ENCODE measurements at regions not wholly inside any gene's neighbourhood (a gene's known extent, or its start where the extent isn't known, plus 50 kb on each side); places are given as distances from the start of the nearest gene placed in this dataset.

GRCh38 chr20:4600308-4601014, 85.8 kb upstream of the PRNP start:
- no peak for DNase-seq

- DNase-seq: no peak
Measured at GRCh38 chr20:4597215-4597614, 89.0 kb upstream of the PRNP start.

- DNase-seq: no peak
Measured at GRCh38 chr20:4593149-4593525, 93.1 kb upstream of the PRNP start.

- DNase-seq: peak; percentile 68
Measured at GRCh38 chr20:4592316-4593148, 93.7 kb upstream of the PRNP start.

- DNase-seq: no peak
Measured at GRCh38 chr20:4591975-4592315, 94.3 kb upstream of the PRNP start.

GRCh38 chr20:4585758-4586157, 100.5 kb upstream of the PRNP start:
- no peak for DNase-seq

GRCh38 chr20:4585104-4585753, 101.0 kb upstream of the PRNP start:
- DNase-seq: no peak

GRCh38 chr20:4584510-4584909, 101.7 kb upstream of the PRNP start:
- no peak for DNase-seq

- DNase-seq: no peak
Measured at GRCh38 chr20:4581838-4582237, 104.4 kb upstream of the PRNP start.

- DNase-seq: no peak
Measured at GRCh38 chr20:4578375-4578774, 107.9 kb upstream of the PRNP start.

- DNase-seq: no peak
Measured at GRCh38 chr20:4574356-4574690, 111.9 kb upstream of the PRNP start.

GRCh38 chr20:4573564-4574355, 112.5 kb upstream of the PRNP start:
- DNase-seq: no peak

- no peak for DNase-seq
Measured at GRCh38 chr20:4571759-4572531, 114.3 kb upstream of the PRNP start.

GRCh38 chr20:4569865-4570264, 116.4 kb upstream of the PRNP start:
- DNase-seq: no peak

- no peak for DNase-seq
Measured at GRCh38 chr20:4569092-4569491, 117.2 kb upstream of the PRNP start.

- DNase-seq: no peak
Measured at GRCh38 chr20:4568361-4568959, 117.8 kb upstream of the PRNP start.

- DNase-seq: no peak
Measured at GRCh38 chr20:4567170-4567569, 119.1 kb upstream of the PRNP start.

GRCh38 chr20:4563534-4563933, 122.7 kb upstream of the PRNP start:
- DNase-seq: peak; percentile 10

- DNase-seq: no peak
Measured at GRCh38 chr20:4563031-4563430, 123.2 kb upstream of the PRNP start.

GRCh38 chr20:4560667-4561066, 125.6 kb upstream of the PRNP start:
- DNase-seq: no peak

- DNase-seq: no peak
Measured at GRCh38 chr20:4559906-4560305, 126.3 kb upstream of the PRNP start.

- no peak for DNase-seq
Measured at GRCh38 chr20:4559106-4559505, 127.2 kb upstream of the PRNP start.

Measured in stimulated activated CD4-positive, alpha-beta T cell treated with anti-CD3 and anti-CD28 coated beads, Interleukin-4, amount 100 ng/mL, for 1 hour (primary cell).